ENCODE measurements at regions not wholly inside any gene's neighbourhood (a gene's known extent, or its start where the extent isn't known, plus 50 kb on each side); places are given as distances from the start of the nearest gene placed in this dataset.
"Not testable (repeated sequence)": the region's sequence is repeated elsewhere in the genome, so short reads cannot be mapped to it uniquely, and the experiment has no call there.

- no peak for DNase-seq (ENCODE audit: low spot score)
These were observed 365.4 kb upstream of the RGPD4 start for GRCh38 chr2:107461301-107461700.

DNA sequence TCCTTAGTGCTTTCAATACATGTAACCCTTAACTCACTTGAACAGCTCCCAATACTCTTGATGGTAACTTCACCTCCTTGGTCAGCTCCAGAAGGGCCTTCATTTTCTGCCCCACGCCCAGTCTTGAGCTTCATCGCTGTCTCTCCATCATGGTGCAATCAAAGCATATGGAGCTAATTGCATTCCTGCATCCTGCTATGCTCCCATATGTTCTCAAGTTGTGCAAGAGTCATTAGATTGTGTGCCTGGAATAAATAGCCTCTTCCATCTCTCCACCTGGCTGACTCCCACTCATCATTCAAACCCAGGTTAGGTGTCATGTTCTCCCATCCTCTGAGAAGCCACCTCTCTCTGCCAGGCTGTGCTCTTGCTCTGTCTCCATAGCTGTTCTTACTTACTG is 364.5 kb upstream of the RGPD4 start:
- no peak for DNase-seq (ENCODE audit: low spot score)

DNA sequence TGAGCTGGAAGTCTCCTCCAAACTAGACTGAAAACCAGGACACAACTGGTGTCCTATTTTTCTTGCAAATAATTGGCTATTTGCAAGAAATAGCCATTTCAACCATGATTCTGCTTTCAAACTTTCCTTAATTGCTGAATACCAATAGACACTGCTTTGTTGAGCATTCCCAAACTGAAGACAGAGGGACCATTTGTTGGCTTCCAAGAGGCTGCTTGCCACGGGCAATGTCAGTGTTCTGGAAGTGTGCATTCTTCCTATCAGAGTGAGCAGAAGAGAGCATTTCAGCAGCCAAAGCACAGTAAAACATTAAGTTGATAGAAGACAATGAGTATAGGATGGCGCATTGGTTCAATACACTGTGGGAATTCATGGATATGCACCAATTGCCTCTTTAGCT is 360.5 kb upstream of the RGPD4 start:
- no peak for DNase-seq (ENCODE audit: low spot score)

DNA sequence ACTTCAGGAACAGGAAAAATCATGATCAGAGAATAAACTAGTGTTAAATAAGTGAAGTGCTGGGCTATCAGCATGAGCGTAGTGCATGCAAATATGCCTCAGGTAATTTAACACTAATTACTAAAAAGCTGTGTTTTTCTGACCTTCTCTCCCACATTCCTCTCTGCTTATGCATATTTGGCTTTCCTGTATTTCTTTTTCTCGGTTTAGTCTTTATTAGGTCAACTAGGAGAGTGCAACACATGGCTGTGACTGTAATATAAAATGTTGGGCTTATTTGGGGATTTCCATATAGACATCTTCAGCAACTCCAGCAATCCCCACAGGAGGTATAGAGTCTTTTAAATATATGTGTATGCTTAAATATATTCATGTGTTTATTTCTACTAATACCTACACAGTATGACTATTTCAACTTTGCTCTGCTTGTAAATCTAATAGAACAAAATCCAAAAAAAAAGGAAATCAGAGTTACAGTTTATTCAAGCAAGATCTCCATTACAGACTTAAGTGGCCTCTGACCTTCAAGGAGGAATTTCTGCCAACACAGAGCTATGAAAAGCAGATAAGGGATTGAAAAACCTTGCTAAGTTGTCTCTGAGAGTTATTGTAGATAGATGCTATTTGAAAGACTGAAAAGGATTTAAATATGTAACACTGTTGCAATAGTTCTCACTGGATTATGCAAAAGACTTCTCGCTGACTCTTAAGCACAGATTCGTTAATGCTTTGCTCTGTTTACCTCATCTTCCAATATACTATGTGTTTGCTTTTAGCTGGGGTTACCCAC is 359.5 kb upstream of the RGPD4 start:
- no peak for DNase-seq (ENCODE audit: low spot score)

DNA sequence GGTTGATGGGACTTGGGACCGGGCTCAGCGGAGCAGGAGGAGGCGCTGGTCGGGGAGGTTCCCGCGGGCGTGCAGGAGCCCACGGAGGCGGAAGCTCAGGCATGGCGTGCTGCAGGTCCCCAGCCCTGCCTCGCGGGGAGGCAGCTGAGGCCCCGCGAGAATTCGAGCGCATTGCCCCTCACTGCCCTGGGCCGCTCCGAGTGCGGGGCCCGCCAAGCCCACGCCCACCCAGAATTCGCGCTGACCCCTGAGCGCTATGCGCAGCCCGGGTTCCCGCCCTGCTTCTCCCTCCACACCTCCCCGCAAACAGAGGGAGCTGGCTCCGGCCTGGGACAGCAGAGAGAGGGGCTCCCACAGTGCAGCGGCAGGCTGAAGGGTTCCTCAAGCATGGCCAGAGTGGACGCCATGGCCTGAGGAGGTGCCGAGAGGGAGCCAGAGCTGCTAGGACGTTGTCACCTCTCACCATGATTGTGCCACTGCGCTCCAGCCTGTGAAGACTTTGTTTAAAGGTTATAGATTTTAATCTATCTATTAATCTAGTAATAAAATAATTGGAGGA is 357.2 kb upstream of the RGPD4 start:
- DNase-seq (ENCODE audit: low spot score) = no peak

DNA sequence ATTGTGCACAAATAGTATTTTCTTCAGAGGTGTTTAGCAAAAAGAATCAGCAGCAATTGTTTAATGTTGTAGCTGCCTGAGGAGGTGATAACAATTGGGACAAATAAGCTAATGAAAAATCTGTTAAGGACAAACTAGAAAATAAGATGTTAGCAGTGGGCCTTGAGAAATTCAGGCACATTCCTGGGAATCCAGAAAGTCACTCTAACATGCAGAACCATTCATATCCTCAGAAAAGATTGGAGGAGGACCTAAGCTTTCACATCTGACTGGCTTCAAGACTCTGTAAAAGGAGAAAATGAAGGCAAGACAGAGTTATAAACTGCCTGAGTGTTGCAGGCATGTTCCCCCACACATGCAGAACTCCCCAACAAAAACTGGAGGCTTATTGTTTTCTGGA is 353.5 kb upstream of the RGPD4 start:
- no peak for DNase-seq (ENCODE audit: low spot score)

GRCh38 chr2:107475859-107476258 is 350.8 kb upstream of the RGPD4 start:
- DNase-seq (ENCODE audit: low spot score) = no peak

GRCh38 chr2:107502539-107502938 is 324.2 kb upstream of the RGPD4 start:
- DNase-seq (ENCODE audit: low spot score) = no peak

GRCh38 chr2:107511970-107512789 is 314.5 kb upstream of the RGPD4 start:
- no peak for DNase-seq (ENCODE audit: low spot score)

DNA sequence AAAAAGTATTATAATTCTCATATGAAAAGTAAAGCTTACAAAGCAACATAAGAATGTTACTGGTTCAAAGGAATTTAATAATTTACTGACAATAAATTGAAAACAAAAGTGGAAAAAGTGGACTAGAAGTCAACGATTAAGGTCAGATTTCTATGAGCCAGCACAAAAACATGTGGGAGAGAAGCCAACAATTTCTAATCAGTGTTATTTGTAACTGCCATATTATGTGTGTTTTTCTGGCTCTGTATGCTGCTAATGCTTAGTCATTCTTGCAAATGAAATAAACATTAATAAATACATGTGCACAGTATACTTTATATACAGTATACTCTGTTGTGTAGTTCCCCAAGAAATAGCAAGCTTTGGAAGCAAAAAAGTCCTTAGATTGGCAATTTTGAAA is 301.3 kb upstream of the RGPD4 start:
- DNase-seq (ENCODE audit: low spot score) = no peak

DNA sequence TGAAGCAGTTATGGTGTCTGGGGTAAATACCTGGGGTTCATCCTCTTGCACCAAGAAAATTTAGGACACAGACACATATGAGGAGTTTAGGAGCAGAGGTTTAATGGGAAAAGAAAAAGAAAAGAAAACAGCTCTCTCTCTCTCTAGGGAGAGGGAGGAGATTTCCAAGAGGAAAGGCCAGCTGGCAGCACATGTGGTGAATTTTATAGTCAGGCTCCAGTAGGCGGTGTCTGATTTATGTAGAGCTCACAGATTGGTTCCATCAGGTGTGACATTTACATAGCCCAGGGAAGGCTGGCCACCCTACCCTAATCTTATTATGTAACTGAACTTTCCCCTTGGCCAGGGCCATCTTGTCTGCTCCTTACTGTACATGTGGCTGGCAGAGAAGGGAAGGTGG is 297.5 kb upstream of the RGPD4 start:
- no peak for DNase-seq (ENCODE audit: low spot score)

DNA sequence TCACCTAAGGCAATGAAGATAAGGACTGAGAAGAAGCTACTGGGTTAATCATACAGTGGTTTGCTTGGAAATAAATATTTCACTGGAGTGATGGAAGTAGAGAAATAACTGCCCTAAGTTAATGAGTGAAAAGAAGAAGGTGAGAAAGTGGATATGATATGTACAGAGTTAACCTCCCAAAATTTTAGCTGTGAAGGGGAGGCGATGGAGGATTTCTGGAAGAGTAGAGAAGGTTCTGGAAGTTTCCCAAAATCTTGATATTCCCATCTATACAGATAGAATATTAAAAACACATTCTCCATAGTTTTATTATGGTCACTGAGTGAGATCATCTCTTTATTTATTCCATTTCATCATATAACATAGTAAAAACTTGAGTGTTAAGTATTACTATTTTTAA is 296.6 kb upstream of the RGPD4 start:
- no peak for DNase-seq (ENCODE audit: low spot score)

- DNase-seq (ENCODE audit: low spot score) = no peak
These were observed 291.8 kb upstream of the RGPD4 start for GRCh38 chr2:107534926-107535325.

GRCh38 chr2:107535905-107536689 is 290.6 kb upstream of the RGPD4 start:
- not testable (repeated sequence) for DNase-seq (ENCODE audit: low spot score)

DNA sequence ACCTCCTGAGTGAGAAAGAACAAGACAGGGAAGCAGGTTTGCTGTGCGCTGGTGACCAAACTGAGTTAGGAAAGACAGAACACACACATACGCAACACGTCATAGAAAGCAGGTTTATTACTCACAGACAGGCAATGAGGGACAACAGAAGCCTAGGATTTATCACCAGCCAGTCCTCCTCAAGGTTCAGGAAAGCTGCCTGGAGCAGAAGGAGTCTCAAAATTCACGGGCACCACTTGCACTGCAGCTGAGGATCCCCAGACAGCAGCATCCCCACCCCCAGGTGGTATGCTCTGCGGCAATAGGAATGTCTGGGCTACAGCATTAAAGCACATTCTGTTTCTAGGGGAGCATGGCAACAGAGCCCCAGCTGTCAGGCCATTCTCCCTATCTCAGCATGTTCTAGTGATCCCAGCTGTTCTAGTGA is 284.4 kb upstream of the RGPD4 start:
- DNase-seq (ENCODE audit: low spot score) = no peak

DNA sequence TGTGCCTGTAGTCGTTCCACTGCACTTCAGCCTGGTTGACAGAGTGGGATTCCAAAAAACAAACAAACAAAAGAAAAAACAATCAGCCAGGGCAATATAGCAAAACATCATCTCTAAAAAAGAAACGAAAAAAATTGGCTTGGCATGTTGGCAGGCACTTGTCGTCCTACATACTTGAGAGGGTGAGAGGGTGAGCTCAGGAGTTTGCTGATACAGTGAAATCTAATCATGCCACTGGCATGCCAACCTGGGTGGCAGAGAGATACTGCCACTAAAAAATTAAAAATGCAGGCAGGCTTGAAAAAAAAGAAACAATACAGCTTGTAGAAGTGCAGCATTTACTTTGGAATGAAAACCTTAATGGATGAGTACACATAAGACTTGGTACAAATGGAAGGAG is 282.9 kb upstream of the RGPD4 start:
- DNase-seq (ENCODE audit: low spot score) = no peak

GRCh38 chr2:107545066-107545465 is 281.6 kb upstream of the RGPD4 start:
- no peak for DNase-seq (ENCODE audit: low spot score)

DNA sequence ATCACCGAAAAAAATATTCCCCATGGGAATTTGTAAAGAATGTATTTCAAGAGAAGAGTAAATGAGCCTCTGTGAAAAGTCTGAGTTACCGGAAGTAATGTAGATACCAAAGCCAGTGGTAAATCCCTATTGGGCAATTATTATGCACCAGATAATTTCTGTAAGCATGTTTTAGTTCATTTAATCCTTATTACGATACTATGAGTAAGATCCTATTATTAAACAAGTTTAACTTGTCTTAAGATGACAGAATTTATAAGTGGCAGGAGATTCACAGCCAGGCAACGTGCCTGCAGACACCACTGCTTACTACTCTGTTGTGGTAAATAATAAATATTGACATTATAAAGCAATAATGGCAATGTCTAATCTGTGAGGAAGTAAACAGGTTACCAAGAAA is 280.8 kb upstream of the RGPD4 start:
- DNase-seq (ENCODE audit: low spot score) = no peak

DNA sequence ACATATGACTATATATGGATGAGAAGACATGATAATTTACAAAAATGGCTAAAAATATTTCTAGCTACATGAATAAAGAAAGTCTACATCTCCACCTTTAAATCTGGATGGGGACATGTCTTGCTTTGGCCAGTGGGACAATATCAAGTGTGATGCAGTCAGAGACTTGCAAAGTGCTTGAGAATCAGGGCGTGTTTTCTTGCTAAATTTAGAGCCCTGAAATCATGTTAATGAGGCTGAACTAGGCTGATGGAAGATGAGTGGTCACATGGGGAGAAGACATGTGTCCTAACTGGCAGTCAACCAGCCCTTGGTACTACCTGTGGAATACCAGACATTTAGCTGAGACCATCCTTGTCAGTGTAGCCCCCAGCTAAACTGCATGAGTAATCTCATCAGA is 278.5 kb upstream of the RGPD4 start:
- no peak for DNase-seq (ENCODE audit: low spot score)

GRCh38 chr2:107553046-107553445 is 273.6 kb upstream of the RGPD4 start:
- no peak for DNase-seq (ENCODE audit: low spot score)

DNA sequence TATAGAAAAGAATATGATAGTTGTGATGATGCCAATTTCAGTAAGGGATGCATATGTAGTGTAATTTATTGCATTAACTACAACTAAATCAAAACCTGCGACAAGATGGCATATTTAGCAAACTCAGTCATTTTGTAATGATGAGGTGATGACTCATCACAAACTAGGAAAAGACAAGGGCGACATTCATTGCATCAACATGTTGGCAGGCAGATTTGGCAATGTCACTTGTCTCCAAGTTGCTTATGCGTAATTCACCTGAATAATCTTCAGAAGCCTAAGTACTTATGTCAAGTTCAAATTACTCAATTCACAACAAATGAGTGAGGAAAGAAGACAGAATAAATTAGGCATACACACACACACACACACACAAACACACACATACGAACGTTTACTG is 273.2 kb upstream of the RGPD4 start:
- no peak for DNase-seq (ENCODE audit: low spot score)

GRCh38 chr2:107556038-107556627 is 270.6 kb upstream of the RGPD4 start:
- no peak for DNase-seq (ENCODE audit: low spot score)

All from HuH-7 (cell line).